ENCODE measurements at regions not wholly inside any gene's neighbourhood (a gene's known extent, or its start where the extent isn't known, plus 50 kb on each side); places are given as distances from the start of the nearest gene placed in this dataset.

GRCh38 chr6:132898376-132898775 lies 84.0 kb downstream of the RPS12 start:
- H3K79me1 ChIP-seq (ENCODE audit: low read depth, low read length): no peaks in the 10 kb centered on the region
- H3K18ac ChIP-seq (ENCODE audit: extremely low read depth, low read length): no peak overlapping the region
- H2BK15ac ChIP-seq (ENCODE audit: low read length): no peak overlapping the region
- H2AK5ac ChIP-seq (ENCODE audit: low read depth, low read length): no peak overlapping the region
- no peak overlapping the region for H4K91ac ChIP-seq (replicated peaks; ENCODE audit: insufficient read length, low read length)
- H3K9ac ChIP-seq (replicated peaks in 1 of 4; ENCODE audit: extremely low read depth in 1 of 4, low read depth in 3 of 4, low read length in 3 of 4): no peak overlapping the region
- POLR2A ChIA-PET (ENCODE audit: partially characterized antibody): no interaction called here
- H3K23me2 ChIP-seq (ENCODE audit: low read depth, low read length): no peaks in the 10 kb centered on the region; the same call in 1 of the 2 replicates
- no peak overlapping the region for H3K27ac ChIP-seq (ENCODE audit: low read depth, low read length)
- no peak for FAIRE-seq
- no peaks in the 10 kb centered on the region for H3K27me3 ChIP-seq (replicated peaks in 1 of 4; ENCODE audit: control insufficient read depth in 3 of 4, extremely low read depth in 1 of 4, insufficient read depth in 3 of 4, low read length in 3 of 4)
- no peak overlapping the region for H3K14ac ChIP-seq (ENCODE audit: insufficient read length)
- H2BK20ac ChIP-seq (ENCODE audit: low read length): no peak overlapping the region
- H2BK12ac ChIP-seq (ENCODE audit: low read depth, low read length): no peak overlapping the region
- no peaks in the 10 kb centered on the region for H4K20me1 ChIP-seq (replicated peaks in 1 of 2; ENCODE audit: control insufficient read depth in 1 of 2, insufficient read depth in 2 of 2, low read length in 2 of 2)
- no peak for DNase-seq (ENCODE audit: low read depth in 1 of 2, low spot score in 2 of 2)
- H3K23ac ChIP-seq (ENCODE audit: insufficient read length): no peak overlapping the region
- WGBS, 2 experiments (ENCODE audit: extremely low coverage in 1 of 2, insufficient coverage in 1 of 2, insufficient read length in 1 of 2, insufficient replicate concordance in 2 of 2, low coverage in 1 of 2, low lambda C conversion rate in 2 of 2, missing lambda C conversion rate in 1 of 2): 92% methylated on average over 4 of the region's 4 CpGs; no CpG with 5 or more reads in 1 of the 2 experiments
- no peak overlapping the region for H3K4me2 ChIP-seq (ENCODE audit: insufficient read depth in 1 of 2, low read depth in 2 of 2, low read length in 2 of 2)
- no peak overlapping the region for H3K4me3 ChIP-seq (ENCODE audit: extremely low read depth in 1 of 4, insufficient read depth in 2 of 4, low read depth in 3 of 4, low read length in 4 of 4)
- H3K36me3 ChIP-seq (ENCODE audit: control insufficient read depth in 2 of 4, insufficient read depth in 4 of 4, low read length in 3 of 4): no peaks in the 10 kb centered on the region; a peak in 1 of 8 replicates
- H3K4ac ChIP-seq (replicated peaks; ENCODE audit: insufficient read length, low read depth, low read length): no peak overlapping the region
- no peak for TF ChIP-seq ATF3 (IDR thresholded peaks at IDR 0.05; ENCODE audit: insufficient read depth, low read depth, low read length)
- TF ChIP-seq EZH2 (IDR thresholded peaks at IDR 0.05; ENCODE audit: low read depth, low read length, severe bottlenecking): no peak
- no peak for TF ChIP-seq SIX5 (IDR thresholded peaks at IDR 0.05; ENCODE audit: low read depth, low read length)
- TF ChIP-seq MAFK (IDR thresholded peaks at IDR 0.05; ENCODE audit: low read depth, low read length): no peak
- no peak for TF ChIP-seq HDAC6 (IDR thresholded peaks at IDR 0.05; ENCODE audit: low read depth, low read length)
- no peak overlapping the region for H4K5ac ChIP-seq (ENCODE audit: insufficient read length, low read depth, low read length)
- no peak overlapping the region for H2BK5ac ChIP-seq (ENCODE audit: low read depth, low read length)
- no peak overlapping the region for H3K56ac ChIP-seq (replicated peaks; ENCODE audit: insufficient read length, low read depth, low read length)
- H3K9me3 ChIP-seq (ENCODE audit: insufficient read depth in 2 of 2, low read depth in 1 of 2, low read length in 1 of 2): no peaks in the 10 kb centered on the region
- no peak overlapping the region for H2BK120ac ChIP-seq (replicated peaks; ENCODE audit: low read depth, low read length)
- peaks cover 0 to 4% (median 1%) of the 10 kb centered on the region in 4 experiments; a peak in 1 of 7 replicates for H3K4me1 ChIP-seq (replicated peaks in 1 of 4; ENCODE audit: control insufficient read depth in 3 of 4, insufficient read depth in 4 of 4, low read length in 3 of 4)
- no peak overlapping the region for H4K8ac ChIP-seq (ENCODE audit: extremely low read depth, insufficient read depth, low read length)
- H3K79me2 ChIP-seq (ENCODE audit: control insufficient read depth in 1 of 2, insufficient read depth in 2 of 2, low read length in 2 of 2): no peaks in the 10 kb centered on the region
- H2AFZ ChIP-seq (ENCODE audit: low read length): no peak overlapping the region
- CTCF ChIA-PET (ENCODE audit: partially characterized antibody): interaction anchor here (0.7 kb wide), 1 partner anchor 65 kb away, joined by 3 read pairs; no protein-coding TSS in a partner anchor

Data from H1 (cell line).